Adrenal gland (tissue), 9 donors: ENCODE measurements at regions not wholly inside any gene's neighbourhood (a gene's known extent, or its start where the extent isn't known, plus 50 kb on each side); places are given as distances from the start of the nearest gene placed in this dataset.

Source experiments
- DNase-seq, 7 donors: peaks; one replicate each; pipeline ENCODE4 v3.0.0-alpha.2; 2019 to 2020
- H3K27ac ChIP-seq, 5 donors: fragments of 200-600 bp; sonication (generic) in 4 of 5; 1 replicate in 3 of 5; 2 replicates in 2 of 5; pipeline versions ENCODE4 v1.5.1 to v1.8.0; 2016 to 2020; ENCODE audit warnings: mild to moderate bottlenecking in 1 of 5
- H3K27me3 ChIP-seq: fragments of 200-600 bp; 2 replicates; pipeline ENCODE4 v1.8.0; 2021
- H3K36me3 ChIP-seq, 2 donors: fragments of 200-600 bp; replicated peaks in 1 of 2; 1 replicate in 1 of 2; 2 replicates in 1 of 2; pipeline versions ENCODE4 v1.5.1 to v1.8.0; 2018 to 2022
- H3K4me1 ChIP-seq, 2 donors: fragments of 200-600 bp; replicated peaks in 1 of 2; 1 replicate in 1 of 2; 2 replicates in 1 of 2; pipeline versions ENCODE4 v1.5.1 to v1.8.0; 2018 to 2021
- H3K4me3 ChIP-seq, 4 donors: fragments of 200-600 bp; sonication (generic) in 3 of 4; one replicate each; pipeline ENCODE4 v1.5.1; 2016 to 2018
- H3K9me3 ChIP-seq, 3 donors: fragments of 200-600 bp; sonication (generic) in 1 of 3; replicated peaks in 1 of 3; 1 replicate in 2 of 3; 2 replicates in 1 of 3; pipeline versions ENCODE4 v1.5.1 to v1.8.0; 2016 to 2021
- POLR2A ChIP-seq, 2 donors: fragments of 450-650 bp; IDR thresholded peaks; one replicate each; pipeline ENCODE4 v1.6.1; 2017; ENCODE audit warnings: antibody characterized with exemption in 2 of 2, mild to moderate bottlenecking in 2 of 2, moderate library complexity in 1 of 2
- WGBS, 4 donors: extraction: QIAGEN DNeasy Blood & Tissue Kit in 2 of 4; methylation state at CpG; one replicate each; pipeline versions ENCODE4 v1.1.5 to v1.1.7; 2013 to 2017; 5-methylcytosine and 5-hydroxymethylcytosine counted together
- intact Hi-C, 2 donors: fragments of 100-400 bp; cut with DNase I; formaldehyde crosslinking; loops; one replicate each; pipeline versions ENCODE4 v1.14.1 to v1.15.0; 2022 to 2023
- TF ChIP-seq, protein P1 (sequence below), 6 experiments: fragments of 450-650 bp in 4 of 6; fragments of 200-600 bp in 2 of 6; sonication (generic) in 1 of 6; IDR thresholded peaks; 1 replicate in 5 of 6; 2 replicates in 1 of 6; pipeline versions ENCODE4 v1.5.1 to v1.8.0; 2016 to 2021; ENCODE audit warnings: antibody characterized with exemption in 6 of 6, mild to moderate bottlenecking in 2 of 6, moderate library complexity in 1 of 6
- donor health status: healthy with polysubstance abuse.
- donor health status: Bipolar disorder and iron deficiency.
- donor health status: DM: yes; HTN: yes; CAD: no.
- donor health status: DM: no; HTN: no; CAD: no.
- donor health status: DM: no; HTN: no; CAD: no.

DNA sequence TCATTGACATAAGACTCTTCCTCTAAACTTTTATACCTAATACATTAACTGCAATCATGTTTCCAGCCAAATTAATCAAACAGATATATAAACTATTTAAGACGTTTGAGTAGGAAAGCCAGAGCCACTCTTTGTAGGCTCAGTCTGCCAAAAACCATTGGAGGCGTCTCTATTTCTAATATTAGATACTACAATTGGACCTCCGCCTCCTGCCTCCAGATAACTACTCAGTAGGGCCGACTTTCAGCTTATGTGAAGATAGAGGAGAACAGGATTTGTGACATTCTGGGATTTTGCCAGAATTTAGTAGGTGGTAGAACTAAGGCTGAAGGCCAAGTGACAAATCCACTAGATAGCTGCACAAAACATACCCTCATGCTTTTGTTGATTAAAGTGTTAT lies 463.0 kb downstream of the CETN3 start:
- 52 to 67% (median 57%) methylated on average over 4 of the region's 4 CpGs for WGBS, 4 donors
- Histone ChIP-seq H3K4me1 (no peaks in the 10 kb centered on the region), H3K4me3 (no peak overlapping the region), H3K27me3 (no peaks in the 10 kb centered on the region), H3K36me3 (no peaks in the 10 kb centered on the region), H3K9me3 (no peaks in the 10 kb centered on the region), H3K27ac (no peak overlapping the region)
- DNase-seq = no peak
- TF ChIP-seq POLR2A (IDR thresholded peaks at IDR 0.05) = no peak
- TF ChIP-seq, protein P1, sequence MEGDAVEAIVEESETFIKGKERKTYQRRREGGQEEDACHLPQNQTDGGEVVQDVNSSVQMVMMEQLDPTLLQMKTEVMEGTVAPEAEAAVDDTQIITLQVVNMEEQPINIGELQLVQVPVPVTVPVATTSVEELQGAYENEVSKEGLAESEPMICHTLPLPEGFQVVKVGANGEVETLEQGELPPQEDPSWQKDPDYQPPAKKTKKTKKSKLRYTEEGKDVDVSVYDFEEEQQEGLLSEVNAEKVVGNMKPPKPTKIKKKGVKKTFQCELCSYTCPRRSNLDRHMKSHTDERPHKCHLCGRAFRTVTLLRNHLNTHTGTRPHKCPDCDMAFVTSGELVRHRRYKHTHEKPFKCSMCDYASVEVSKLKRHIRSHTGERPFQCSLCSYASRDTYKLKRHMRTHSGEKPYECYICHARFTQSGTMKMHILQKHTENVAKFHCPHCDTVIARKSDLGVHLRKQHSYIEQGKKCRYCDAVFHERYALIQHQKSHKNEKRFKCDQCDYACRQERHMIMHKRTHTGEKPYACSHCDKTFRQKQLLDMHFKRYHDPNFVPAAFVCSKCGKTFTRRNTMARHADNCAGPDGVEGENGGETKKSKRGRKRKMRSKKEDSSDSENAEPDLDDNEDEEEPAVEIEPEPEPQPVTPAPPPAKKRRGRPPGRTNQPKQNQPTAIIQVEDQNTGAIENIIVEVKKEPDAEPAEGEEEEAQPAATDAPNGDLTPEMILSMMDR (IDR thresholded peaks at IDR 0.05) = no peak
- intact Hi-C loops = no loop called here

- 83 to 95% (median 92%) methylated on average over 1 of the region's 1 CpG for WGBS, 4 donors
Observed at GRCh38 chr5:89942171-89942570, 467.4 kb downstream of the CETN3 start.

GRCh38 chr5:89936576-89936975 lies 473.0 kb downstream of the CETN3 start:
- H3K4me1 ChIP-seq = no peaks in the 10 kb centered on the region
- intact Hi-C loops = no loop called here
- WGBS, 4 donors = 72 to 86% (median 77%) methylated on average over 3 of the region's 3 CpGs
- TF ChIP-seq, protein P1 (IDR thresholded peaks at IDR 0.05) = no peak
- no peak for TF ChIP-seq POLR2A (IDR thresholded peaks at IDR 0.05)
- no peak overlapping the region for H3K4me3 ChIP-seq
- H3K36me3 ChIP-seq = no peaks in the 10 kb centered on the region
- H3K27ac ChIP-seq = no peak overlapping the region
- no peaks in the 10 kb centered on the region for H3K9me3 ChIP-seq
- no peaks in the 10 kb centered on the region for H3K27me3 ChIP-seq
- no peak for DNase-seq

More at GRCh38 chr5:89942171-89942570, 467.4 kb downstream of the CETN3 start:
- no peaks in the 10 kb centered on the region for H3K27me3 ChIP-seq
- H3K4me1 ChIP-seq = no peaks in the 10 kb centered on the region
- H3K36me3 ChIP-seq = no peaks in the 10 kb centered on the region
- no peak overlapping the region for H3K4me3 ChIP-seq
- intact Hi-C loops = no loop called here
- no peak overlapping the region for H3K27ac ChIP-seq
- no peaks in the 10 kb centered on the region for H3K9me3 ChIP-seq
- TF ChIP-seq, protein P1 (IDR thresholded peaks at IDR 0.05) = no peak
- TF ChIP-seq POLR2A (IDR thresholded peaks at IDR 0.05) = no peak
- DNase-seq = no peak

DNA sequence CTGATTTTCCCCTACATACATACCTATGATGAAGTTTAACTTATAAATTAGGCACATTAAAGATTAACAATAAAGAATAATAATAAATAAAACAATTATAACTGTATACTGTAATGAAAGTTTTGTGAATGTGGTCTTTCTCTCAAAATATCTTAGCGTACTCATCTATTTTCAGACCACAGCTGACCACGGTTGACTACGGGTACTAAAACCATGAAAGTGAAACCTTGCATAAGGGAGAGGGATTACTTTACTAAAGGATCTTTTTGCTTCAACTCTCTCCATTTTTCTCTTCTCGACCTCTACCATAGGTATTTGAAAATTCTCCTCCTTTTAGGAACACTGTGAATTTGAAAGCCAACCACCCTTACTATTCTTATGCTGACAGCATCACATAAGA lies 475.5 kb downstream of the CETN3 start:
- Histone ChIP-seq H3K9me3 (no peaks in the 10 kb centered on the region), H3K27ac (no peak overlapping the region), H3K36me3 (no peaks in the 10 kb centered on the region), H3K27me3 (no peaks in the 10 kb centered on the region), H3K4me3 (no peak overlapping the region), H3K4me1 (no peaks in the 10 kb centered on the region)
- intact Hi-C loops = no loop called here
- 77 to 91% (median 84%) methylated on average over 4 of the region's 4 CpGs for WGBS, 4 donors
- no peak for TF ChIP-seq POLR2A (IDR thresholded peaks at IDR 0.05)
- no peak for DNase-seq

GRCh38 chr5:89932771-89933181 lies 476.8 kb downstream of the CETN3 start:
- no peaks in the 10 kb centered on the region for H3K4me1 ChIP-seq
- intact Hi-C loops = no loop called here
- no peak for DNase-seq
- no peaks in the 10 kb centered on the region for H3K9me3 ChIP-seq
- no peak overlapping the region for H3K27ac ChIP-seq
- WGBS, 4 donors = 56 to 67% (median 58%) methylated on average over 2 of the region's 2 CpGs
- no peaks in the 10 kb centered on the region for H3K36me3 ChIP-seq
- H3K4me3 ChIP-seq = no peak overlapping the region
- TF ChIP-seq, protein P1 (IDR thresholded peaks at IDR 0.05) = no peak
- no peak for TF ChIP-seq POLR2A (IDR thresholded peaks at IDR 0.05)
- H3K27me3 ChIP-seq = no peaks in the 10 kb centered on the region
